Erythroblast (primary cell): ENCODE measurements at regions not wholly inside any gene's neighbourhood (a gene's known extent, or its start where the extent isn't known, plus 50 kb on each side); places are given as distances from the start of the nearest gene placed in this dataset.

Experiments
- GATA1 ChIP-seq: IDR thresholded peaks from 2 replicates; pipeline ENCODE4 v1.6.1; 2011; ENCODE audit warnings: low read depth, mild to moderate bottlenecking, control low read depth, low read length, moderate library complexity
- POLR2A ChIP-seq: IDR thresholded peaks from 2 replicates; pipeline ENCODE4 v1.6.1; 2011; ENCODE audit warnings: mild to moderate bottlenecking, low read length

DNA sequence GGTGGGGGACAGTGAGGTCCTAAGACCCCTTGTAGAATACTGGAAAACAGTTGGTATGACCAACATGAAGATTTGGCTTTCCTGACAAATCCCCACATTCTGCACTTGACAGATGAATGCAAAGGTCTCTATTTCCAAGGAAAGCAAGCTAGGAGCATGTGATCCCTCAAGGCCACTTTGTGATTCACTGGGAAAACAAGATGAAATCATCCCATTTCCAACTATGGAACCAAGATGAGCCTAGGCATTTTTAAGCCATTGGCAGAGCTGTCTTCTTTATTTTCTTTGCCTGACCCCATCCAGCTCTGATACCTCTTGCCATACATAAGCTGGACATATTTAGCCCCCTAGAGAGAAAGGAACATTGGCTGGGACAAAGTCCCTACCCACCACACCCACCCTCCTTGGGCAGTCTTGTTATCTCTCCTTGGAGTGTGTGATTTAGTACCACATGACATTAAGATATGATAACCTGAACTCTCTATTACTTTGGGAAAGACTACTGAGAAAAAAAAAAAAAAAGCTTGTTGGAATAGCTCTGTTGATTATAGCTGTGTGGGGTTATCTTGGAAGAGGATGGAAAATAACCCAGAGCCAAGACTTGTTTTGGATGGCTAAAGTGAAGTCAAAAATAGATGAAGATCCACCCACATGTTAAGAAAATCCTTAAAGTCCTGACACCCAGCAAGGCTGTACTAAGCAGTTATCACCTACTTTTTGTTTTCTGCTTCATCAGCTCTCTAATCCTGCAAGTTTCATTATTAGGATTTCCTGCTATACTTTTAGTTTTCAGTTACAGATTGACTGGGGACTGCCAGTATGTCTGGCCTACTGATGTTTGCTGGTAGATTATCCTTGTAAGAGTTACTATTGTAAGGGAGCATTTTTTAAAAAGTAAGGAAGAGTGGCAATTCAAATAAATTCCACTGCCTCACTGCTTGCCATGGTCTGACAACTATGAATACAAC lies 90.1 kb upstream of the PREP start:
- no peak for TF ChIP-seq POLR2A
- no peak for TF ChIP-seq GATA1
